CD14-positive monocyte (primary cell): ENCODE measurements at regions not wholly inside any gene's neighbourhood (a gene's known extent, or its start where the extent isn't known, plus 50 kb on each side); places are given as distances from the start of the nearest gene placed in this dataset.

Experiments used
- DNase-seq, 3 donors: peaks; one replicate each; pipeline ENCODE4 v3.0.0-alpha.2; 2011 to 2022
- H2AFZ ChIP-seq: 2 replicates; pipeline ENCODE4 v1.6.0; 2012; ENCODE audit warnings: mild to moderate bottlenecking, low read depth, low read length, inconsistent platforms; ENCODE audit not compliant: insufficient read depth, poor library complexity, severe bottlenecking
- H3K27ac ChIP-seq, 2 donors: 1 replicate in 1 of 2; 2 replicates in 1 of 2; pipeline ENCODE4 v1.5.1; 2012 to 2013; ENCODE audit warnings: low read length in 2 of 2, control low read depth in 1 of 2, inconsistent platforms in 1 of 2, low read depth in 1 of 2, mild to moderate bottlenecking in 1 of 2
- H3K27me3 ChIP-seq, 2 donors: one replicate each; pipeline versions ENCODE4 v1.6.0 to v1.6.1; 2011 to 2013; ENCODE audit warnings: low read length in 2 of 2; ENCODE audit not compliant: control insufficient read depth in 2 of 2, insufficient read depth in 2 of 2
- H3K36me3 ChIP-seq, 2 donors: replicated peaks in 1 of 2; 1 replicate in 1 of 2; 2 replicates in 1 of 2; pipeline versions ENCODE4 v1.5.1 to v1.6.1; 2012 to 2013; ENCODE audit warnings: low read length in 2 of 2, control low read depth in 1 of 2, inconsistent platforms in 1 of 2, mild to moderate bottlenecking in 1 of 2; ENCODE audit not compliant: insufficient read depth in 2 of 2, control insufficient read depth in 1 of 2
- H3K4me1 ChIP-seq, 2 donors: 1 replicate in 1 of 2; 2 replicates in 1 of 2; pipeline versions ENCODE4 v1.5.1 to v1.6.1; 2012 to 2013; ENCODE audit warnings: low read length in 2 of 2, control low read depth in 1 of 2, inconsistent platforms in 1 of 2, mild to moderate bottlenecking in 1 of 2, moderate library complexity in 1 of 2; ENCODE audit not compliant: insufficient read depth in 2 of 2, control insufficient read depth in 1 of 2
- H3K4me2 ChIP-seq: replicated peaks from 2 replicates; pipeline ENCODE3; 2012; ENCODE audit warnings: low read length, moderate library complexity, mild to moderate bottlenecking; ENCODE audit not compliant: poor library complexity, severe bottlenecking; ENCODE audit errors: extremely low read depth
- H3K4me3 ChIP-seq, 3 experiments: fragments of 200-600 bp in 1 of 3; sonication (generic) in 1 of 3; replicated peaks in 1 of 3; 1 replicate in 2 of 3; 2 replicates in 1 of 3; pipeline ENCODE4 v1.5.1; 2011 to 2013; ENCODE audit warnings: low read length in 3 of 3, mild to moderate bottlenecking in 3 of 3, control low read depth in 2 of 3, low read depth in 2 of 3, inconsistent platforms in 1 of 3, moderate library complexity in 1 of 3
- H3K79me2 ChIP-seq: 2 replicates; pipeline ENCODE4 v1.6.0; 2012; ENCODE audit warnings: mild to moderate bottlenecking, control low read depth, inconsistent platforms, low read length, moderate library complexity; ENCODE audit not compliant: insufficient read depth
- H3K9ac ChIP-seq: 2 replicates; pipeline ENCODE4 v1.6.0; 2017; ENCODE audit warnings: low read length, mild to moderate bottlenecking; ENCODE audit not compliant: insufficient read depth, poor library complexity, severe bottlenecking
- H3K9me3 ChIP-seq, 2 donors: replicated peaks in 1 of 2; 1 replicate in 1 of 2; 2 replicates in 1 of 2; pipeline versions ENCODE4 v1.5.1 to v1.6.1; 2012 to 2013; ENCODE audit warnings: low read length in 2 of 2, control low read depth in 1 of 2; ENCODE audit not compliant: control insufficient read depth in 1 of 2, insufficient read depth in 1 of 2
- H4K20me1 ChIP-seq: 2 replicates; pipeline ENCODE4 v1.6.0; 2012; ENCODE audit warnings: mild to moderate bottlenecking, low read length, control low read depth, moderate library complexity; ENCODE audit not compliant: insufficient read depth
- H3K27ac Mint-ChIP-seq, 7 donors: one replicate each; pipeline ENCODE4 v1.8.0; 2020; ENCODE audit warnings: mild to moderate bottlenecking in 7 of 7, mixed read lengths in 7 of 7, moderate library complexity in 6 of 7, inconsistent platforms in 2 of 7
- H3K27me3 Mint-ChIP-seq, 3 donors: one replicate each; pipeline ENCODE4 v1.8.0; 2021 to 2022; ENCODE audit warnings: low read depth in 3 of 3, mild to moderate bottlenecking in 3 of 3, mixed read lengths in 3 of 3, moderate library complexity in 3 of 3, inconsistent platforms in 1 of 3
- H3K36me3 Mint-ChIP-seq, 2 donors: one replicate each; pipeline ENCODE4 v1.8.0; 2020; ENCODE audit warnings: mixed read lengths in 2 of 2, inconsistent platforms in 1 of 2, mild to moderate bottlenecking in 1 of 2
- H3K4me1 Mint-ChIP-seq: one replicate; pipeline ENCODE4 v1.8.0; 2020; ENCODE audit warnings: mild to moderate bottlenecking, mixed read lengths
- H3K4me3 Mint-ChIP-seq, 2 donors: one replicate each; pipeline ENCODE4 v1.8.0; 2020; ENCODE audit warnings: mild to moderate bottlenecking in 2 of 2, mixed read lengths in 2 of 2, moderate library complexity in 1 of 2
- H3K9me3 Mint-ChIP-seq, 7 donors: one replicate each; pipeline ENCODE4 v1.8.0; 2020 to 2022; ENCODE audit warnings: mixed read lengths in 7 of 7, mild to moderate bottlenecking in 6 of 7, moderate library complexity in 6 of 7, inconsistent platforms in 2 of 7
- CTCF ChIP-seq: fragments of 200-600 bp; IDR thresholded peaks from one replicate; pipeline ENCODE4 v1.8.0; 2022; ENCODE audit warnings: antibody characterized with exemption, mild to moderate bottlenecking
- WGBS: methylation state at CpG from one replicate; pipeline ENCODE4 v1.1.5; 2013; ENCODE audit warnings: missing lambda C conversion rate; ENCODE audit not compliant: insufficient coverage; 5-methylcytosine and 5-hydroxymethylcytosine counted together
- intact Hi-C, 2 donors: fragments of 100-400 bp; cut with micrococcal nuclease; formaldehyde crosslinking; loops; one replicate each; pipeline versions ENCODE4 v1.15.0 to v1.15.1; 2023

- no peak for DNase-seq
- WGBS: 57% methylated on average over 4 of the region's 7 CpGs
- no peaks in the 10 kb centered on the region for H4K20me1 ChIP-seq
- no peak overlapping the region for H3K4me2 ChIP-seq
- H3K27ac Mint-ChIP-seq: no peak overlapping the region
- no peaks in the 10 kb centered on the region for H3K9me3 ChIP-seq
- no peak overlapping the region for H3K9ac ChIP-seq
- H3K36me3 Mint-ChIP-seq: no peaks in the 10 kb centered on the region
- peaks cover 3 to 6% (median 5%) of the 10 kb centered on the region in 7 donors for H3K9me3 Mint-ChIP-seq
- no peaks in the 10 kb centered on the region for H3K36me3 ChIP-seq
- no peak overlapping the region for H2AFZ ChIP-seq
- no peak for TF ChIP-seq CTCF
- no peak overlapping the region for H3K4me3 ChIP-seq
- intact Hi-C loops: no loop called here
- no peaks in the 10 kb centered on the region for H3K4me1 Mint-ChIP-seq
- H3K4me1 ChIP-seq: no peaks in the 10 kb centered on the region
- H3K27me3 Mint-ChIP-seq: peaks cover 15 to 21% (median 16%) of the 10 kb centered on the region in 3 donors
- H3K4me3 Mint-ChIP-seq: no peak overlapping the region
- H3K27ac ChIP-seq: no peak overlapping the region
- H3K27me3 ChIP-seq: no peaks in the 10 kb centered on the region
- H3K79me2 ChIP-seq: no peaks in the 10 kb centered on the region
These were observed 87.9 kb upstream of the RPL38 start for GRCh38 chr17:74115586-74115985.

GRCh38 chr17:74116087-74116717, 87.3 kb upstream of the RPL38 start:
- 90% methylated on average over 4 of the region's 9 CpGs for WGBS
- Histone ChIP-seq H3K79me2 (no peaks in the 10 kb centered on the region), H3K27ac (no peak overlapping the region), H3K9ac (no peak overlapping the region), H3K4me1 (no peaks in the 10 kb centered on the region), H3K4me3 (no peak overlapping the region), H3K27me3 (no peaks in the 10 kb centered on the region), H4K20me1 (no peaks in the 10 kb centered on the region), H3K36me3 (no peaks in the 10 kb centered on the region), H3K4me2 (no peak overlapping the region), H2AFZ (no peak overlapping the region), H3K9me3 (no peaks in the 10 kb centered on the region)
- no peak for DNase-seq
- intact Hi-C loops: no loop called here
- Mint-ChIP-seq H3K9me3 (peaks cover 3 to 10% (median 5%) of the 10 kb centered on the region in 7 donors), H3K4me1 (no peaks in the 10 kb centered on the region), H3K27ac (no peak overlapping the region), H3K4me3 (no peak overlapping the region), H3K27me3 (peaks cover 15 to 21% (median 16%) of the 10 kb centered on the region in 3 donors), H3K36me3 (no peaks in the 10 kb centered on the region)
- no peak for TF ChIP-seq CTCF
